CD14-positive monocyte (primary cell): ENCODE measurements at regions not wholly inside any gene's neighbourhood (a gene's known extent, or its start where the extent isn't known, plus 50 kb on each side); places are given as distances from the start of the nearest gene placed in this dataset.
"Not testable (repeated sequence)": the region's sequence is repeated elsewhere in the genome, so short reads cannot be mapped to it uniquely, and the experiment has no call there.

Experiments
- DNase-seq, 3 donors: peaks; one replicate each; pipeline ENCODE4 v3.0.0-alpha.2; 2011 to 2022
- H2AFZ ChIP-seq: 2 replicates; pipeline ENCODE4 v1.6.0; 2012; ENCODE audit warnings: mild to moderate bottlenecking, low read depth, low read length, inconsistent platforms; ENCODE audit not compliant: insufficient read depth, poor library complexity, severe bottlenecking
- H3K27ac ChIP-seq, 2 donors: 1 replicate in 1 of 2; 2 replicates in 1 of 2; pipeline ENCODE4 v1.5.1; 2012 to 2013; ENCODE audit warnings: low read length in 2 of 2, control low read depth in 1 of 2, inconsistent platforms in 1 of 2, low read depth in 1 of 2, mild to moderate bottlenecking in 1 of 2
- H3K27me3 ChIP-seq, 2 donors: one replicate each; pipeline versions ENCODE4 v1.6.0 to v1.6.1; 2011 to 2013; ENCODE audit warnings: low read length in 2 of 2; ENCODE audit not compliant: control insufficient read depth in 2 of 2, insufficient read depth in 2 of 2
- H3K36me3 ChIP-seq, 2 donors: replicated peaks in 1 of 2; 1 replicate in 1 of 2; 2 replicates in 1 of 2; pipeline versions ENCODE4 v1.5.1 to v1.6.1; 2012 to 2013; ENCODE audit warnings: low read length in 2 of 2, control low read depth in 1 of 2, inconsistent platforms in 1 of 2, mild to moderate bottlenecking in 1 of 2; ENCODE audit not compliant: insufficient read depth in 2 of 2, control insufficient read depth in 1 of 2
- H3K4me1 ChIP-seq, 2 donors: 1 replicate in 1 of 2; 2 replicates in 1 of 2; pipeline versions ENCODE4 v1.5.1 to v1.6.1; 2012 to 2013; ENCODE audit warnings: low read length in 2 of 2, control low read depth in 1 of 2, inconsistent platforms in 1 of 2, mild to moderate bottlenecking in 1 of 2, moderate library complexity in 1 of 2; ENCODE audit not compliant: insufficient read depth in 2 of 2, control insufficient read depth in 1 of 2
- H3K4me2 ChIP-seq: replicated peaks from 2 replicates; pipeline ENCODE3; 2012; ENCODE audit warnings: low read length, moderate library complexity, mild to moderate bottlenecking; ENCODE audit not compliant: poor library complexity, severe bottlenecking; ENCODE audit errors: extremely low read depth
- H3K4me3 ChIP-seq, 3 experiments: fragments of 200-600 bp in 1 of 3; sonication (generic) in 1 of 3; replicated peaks in 1 of 3; 1 replicate in 2 of 3; 2 replicates in 1 of 3; pipeline ENCODE4 v1.5.1; 2011 to 2013; ENCODE audit warnings: low read length in 3 of 3, mild to moderate bottlenecking in 3 of 3, control low read depth in 2 of 3, low read depth in 2 of 3, inconsistent platforms in 1 of 3, moderate library complexity in 1 of 3
- H3K79me2 ChIP-seq: 2 replicates; pipeline ENCODE4 v1.6.0; 2012; ENCODE audit warnings: mild to moderate bottlenecking, control low read depth, inconsistent platforms, low read length, moderate library complexity; ENCODE audit not compliant: insufficient read depth
- H3K9ac ChIP-seq: 2 replicates; pipeline ENCODE4 v1.6.0; 2017; ENCODE audit warnings: low read length, mild to moderate bottlenecking; ENCODE audit not compliant: insufficient read depth, poor library complexity, severe bottlenecking
- H3K9me3 ChIP-seq, 2 donors: replicated peaks in 1 of 2; 1 replicate in 1 of 2; 2 replicates in 1 of 2; pipeline versions ENCODE4 v1.5.1 to v1.6.1; 2012 to 2013; ENCODE audit warnings: low read length in 2 of 2, control low read depth in 1 of 2; ENCODE audit not compliant: control insufficient read depth in 1 of 2, insufficient read depth in 1 of 2
- H4K20me1 ChIP-seq: 2 replicates; pipeline ENCODE4 v1.6.0; 2012; ENCODE audit warnings: mild to moderate bottlenecking, low read length, control low read depth, moderate library complexity; ENCODE audit not compliant: insufficient read depth
- H3K27ac Mint-ChIP-seq, 7 donors: one replicate each; pipeline ENCODE4 v1.8.0; 2020; ENCODE audit warnings: mild to moderate bottlenecking in 7 of 7, mixed read lengths in 7 of 7, moderate library complexity in 6 of 7, inconsistent platforms in 2 of 7
- H3K27me3 Mint-ChIP-seq, 3 donors: one replicate each; pipeline ENCODE4 v1.8.0; 2021 to 2022; ENCODE audit warnings: low read depth in 3 of 3, mild to moderate bottlenecking in 3 of 3, mixed read lengths in 3 of 3, moderate library complexity in 3 of 3, inconsistent platforms in 1 of 3
- H3K36me3 Mint-ChIP-seq, 2 donors: one replicate each; pipeline ENCODE4 v1.8.0; 2020; ENCODE audit warnings: mixed read lengths in 2 of 2, inconsistent platforms in 1 of 2, mild to moderate bottlenecking in 1 of 2
- H3K4me1 Mint-ChIP-seq: one replicate; pipeline ENCODE4 v1.8.0; 2020; ENCODE audit warnings: mild to moderate bottlenecking, mixed read lengths
- H3K4me3 Mint-ChIP-seq, 2 donors: one replicate each; pipeline ENCODE4 v1.8.0; 2020; ENCODE audit warnings: mild to moderate bottlenecking in 2 of 2, mixed read lengths in 2 of 2, moderate library complexity in 1 of 2
- H3K9me3 Mint-ChIP-seq, 7 donors: one replicate each; pipeline ENCODE4 v1.8.0; 2020 to 2022; ENCODE audit warnings: mixed read lengths in 7 of 7, mild to moderate bottlenecking in 6 of 7, moderate library complexity in 6 of 7, inconsistent platforms in 2 of 7
- WGBS: methylation state at CpG from one replicate; pipeline ENCODE4 v1.1.5; 2013; ENCODE audit warnings: missing lambda C conversion rate; ENCODE audit not compliant: insufficient coverage; 5-methylcytosine and 5-hydroxymethylcytosine counted together
- intact Hi-C, 2 donors: fragments of 100-400 bp; cut with micrococcal nuclease; formaldehyde crosslinking; loops; one replicate each; pipeline versions ENCODE4 v1.15.0 to v1.15.1; 2023
- TF ChIP-seq, protein P1 (sequence below): fragments of 200-600 bp; IDR thresholded peaks from one replicate; pipeline ENCODE4 v1.8.0; 2022; ENCODE audit warnings: antibody characterized with exemption, mild to moderate bottlenecking

DNA sequence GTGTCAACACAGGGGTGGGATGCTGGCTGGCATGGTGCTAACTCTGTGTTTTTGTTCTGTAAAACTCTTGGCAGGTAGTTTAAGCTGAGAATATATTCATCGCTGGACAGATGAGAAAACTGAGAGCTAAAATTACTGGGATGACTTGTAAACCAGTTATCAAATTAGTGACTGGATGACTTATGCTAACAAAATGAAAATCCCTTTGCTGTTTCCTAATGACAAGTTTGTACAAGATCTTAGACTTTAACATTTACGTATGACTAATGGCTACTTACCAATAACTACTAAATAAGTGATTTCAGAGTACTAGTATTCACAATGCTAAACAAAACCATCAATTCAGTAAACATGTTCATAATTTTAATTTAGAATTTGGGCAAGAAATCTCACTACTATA lies 854.8 kb upstream of the ARRDC3 start:
- Mint-ChIP-seq H3K4me1 (no peaks in the 10 kb centered on the region), H3K27me3 (peaks cover 0 to 1% (median 0%) of the 10 kb centered on the region in 3 donors)
- WGBS, result no CpG with 5 or more reads among the region's 2 CpGs

DNA sequence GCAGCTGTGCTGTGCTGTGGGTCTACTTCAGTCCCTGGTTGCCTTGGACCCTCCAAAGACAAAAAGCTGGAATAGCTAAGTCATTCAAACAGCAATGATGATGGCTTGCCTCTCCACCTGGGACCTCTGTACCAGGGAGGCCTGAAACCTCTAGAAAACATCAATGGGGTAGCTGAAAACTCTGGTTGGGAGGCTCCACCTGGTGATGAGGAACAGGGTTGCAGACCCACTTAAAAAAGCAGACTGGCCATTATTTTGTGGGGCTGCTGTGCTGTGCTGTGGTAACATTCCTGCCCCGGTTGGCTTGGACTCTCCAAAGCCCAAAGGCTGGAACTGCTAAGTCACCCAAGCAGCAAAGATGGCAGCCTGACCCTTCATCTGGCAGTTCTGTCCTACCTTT lies 839.3 kb upstream of the ARRDC3 start:
- no peak overlapping the region for H3K4me3 Mint-ChIP-seq
- Histone ChIP-seq H3K4me2 (no peak overlapping the region), H3K9me3 (peaks cover 28 to 47% of the 10 kb centered on the region in 2 donors), H3K79me2 (no peaks in the 10 kb centered on the region), H2AFZ (no peak overlapping the region), H3K4me3 (no peak overlapping the region), H3K27ac (no peak overlapping the region), H3K4me1 (no peaks in the 10 kb centered on the region), H4K20me1 (no peaks in the 10 kb centered on the region), H3K36me3 (no peaks in the 10 kb centered on the region), H3K27me3 (no peaks in the 10 kb centered on the region), H3K9ac (no peak overlapping the region)
- no peaks in the 10 kb centered on the region for H3K27me3 Mint-ChIP-seq
- H3K9me3 Mint-ChIP-seq, result peaks cover 0 to 32% (median 18%) of the 10 kb centered on the region in 7 donors
- no peaks in the 10 kb centered on the region for H3K4me1 Mint-ChIP-seq
- TF ChIP-seq, protein P1, sequence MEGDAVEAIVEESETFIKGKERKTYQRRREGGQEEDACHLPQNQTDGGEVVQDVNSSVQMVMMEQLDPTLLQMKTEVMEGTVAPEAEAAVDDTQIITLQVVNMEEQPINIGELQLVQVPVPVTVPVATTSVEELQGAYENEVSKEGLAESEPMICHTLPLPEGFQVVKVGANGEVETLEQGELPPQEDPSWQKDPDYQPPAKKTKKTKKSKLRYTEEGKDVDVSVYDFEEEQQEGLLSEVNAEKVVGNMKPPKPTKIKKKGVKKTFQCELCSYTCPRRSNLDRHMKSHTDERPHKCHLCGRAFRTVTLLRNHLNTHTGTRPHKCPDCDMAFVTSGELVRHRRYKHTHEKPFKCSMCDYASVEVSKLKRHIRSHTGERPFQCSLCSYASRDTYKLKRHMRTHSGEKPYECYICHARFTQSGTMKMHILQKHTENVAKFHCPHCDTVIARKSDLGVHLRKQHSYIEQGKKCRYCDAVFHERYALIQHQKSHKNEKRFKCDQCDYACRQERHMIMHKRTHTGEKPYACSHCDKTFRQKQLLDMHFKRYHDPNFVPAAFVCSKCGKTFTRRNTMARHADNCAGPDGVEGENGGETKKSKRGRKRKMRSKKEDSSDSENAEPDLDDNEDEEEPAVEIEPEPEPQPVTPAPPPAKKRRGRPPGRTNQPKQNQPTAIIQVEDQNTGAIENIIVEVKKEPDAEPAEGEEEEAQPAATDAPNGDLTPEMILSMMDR, result no peak
- 80% methylated on average over 1 of the region's 1 CpG for WGBS
- no peak for DNase-seq
- intact Hi-C loops, result no loop called here
- H3K27ac Mint-ChIP-seq, result no peak overlapping the region
- H3K36me3 Mint-ChIP-seq, result no peaks in the 10 kb centered on the region

More for the DNA sequence above, 854.8 kb upstream of the ARRDC3 start:
- intact Hi-C loops, result no loop called here
- Mint-ChIP-seq H3K36me3 (no peaks in the 10 kb centered on the region), H3K9me3 (peaks cover 0 to 16% (median 4%) of the 10 kb centered on the region in 7 donors), H3K4me3 (no peak overlapping the region), H3K27ac (peak overlapping the region in 1 of 7 donors; percentile 29)
- DNase-seq, result no peak
- no peak overlapping the region for H3K27ac ChIP-seq
- H3K79me2 ChIP-seq, result no peaks in the 10 kb centered on the region
- peaks cover 7 to 8% of the 10 kb centered on the region in 2 donors for H3K9me3 ChIP-seq
- H2AFZ ChIP-seq, result no peak overlapping the region
- H3K36me3 ChIP-seq, result no peaks in the 10 kb centered on the region
- no peak overlapping the region for H3K4me3 ChIP-seq
- no peak overlapping the region for H3K4me2 ChIP-seq
- no peak overlapping the region for H3K9ac ChIP-seq
- H3K4me1 ChIP-seq, result no peaks in the 10 kb centered on the region
- no peaks in the 10 kb centered on the region for H3K27me3 ChIP-seq
- H4K20me1 ChIP-seq, result no peaks in the 10 kb centered on the region
- TF ChIP-seq, protein P1, result no peak

DNA sequence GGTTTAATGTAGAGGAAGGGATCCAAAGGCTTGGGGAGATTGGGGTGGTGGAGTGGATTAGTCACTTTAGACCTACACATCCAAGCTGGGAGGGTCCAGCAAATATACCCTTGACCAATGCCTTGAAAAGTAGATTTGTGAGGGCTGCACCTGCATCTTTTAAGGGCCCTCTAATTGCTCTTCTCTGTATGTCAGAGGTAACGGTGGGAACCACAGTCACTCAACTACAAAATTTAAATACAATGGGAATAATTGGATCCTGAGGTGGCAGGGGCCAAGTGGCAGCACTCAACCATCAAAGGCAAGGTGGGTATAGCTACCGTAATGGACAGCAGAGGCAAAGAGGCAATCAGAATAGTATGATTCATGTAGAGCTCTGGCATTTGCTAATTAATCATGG lies 833.7 kb upstream of the ARRDC3 start:
- H3K9ac ChIP-seq, H3K27ac Mint-ChIP-seq, H3K4me2 ChIP-seq, H3K4me1 Mint-ChIP-seq, H3K27me3 ChIP-seq, H3K4me3 ChIP-seq, intact Hi-C loops, H3K36me3 ChIP-seq, H3K36me3 Mint-ChIP-seq, H3K4me1 ChIP-seq, H3K4me3 Mint-ChIP-seq, H3K27ac ChIP-seq, H2AFZ ChIP-seq, H3K79me2 ChIP-seq, H3K27me3 Mint-ChIP-seq, H4K20me1 ChIP-seq, DNase-seq: not testable (repeated sequence)
- peaks cover 14 to 27% of the 10 kb centered on the region in 2 donors for H3K9me3 ChIP-seq
- no CpG with 5 or more reads among the region's 2 CpGs for WGBS
- peaks cover 8 to 28% (median 12%) of the 10 kb centered on the region in 7 donors for H3K9me3 Mint-ChIP-seq
